GM23338 (cell line): ENCODE measurements at regions not wholly inside any gene's neighbourhood (a gene's known extent, or its start where the extent isn't known, plus 50 kb on each side); places are given as distances from the start of the nearest gene placed in this dataset.

Source experiments
- ATAC-seq: fragments of 200-7000 bp; cut with Tn5 transposase; 3 replicates; pipeline ENCODE4 v1.9.1; 2020
- DNase-seq: peaks from one replicate; pipeline ENCODE4 v3.0.0-alpha.2; 2015; ENCODE audit warnings: low spot score
- H2AFZ ChIP-seq: fragments of 200-600 bp; sonication (generic); 2 replicates; pipeline ENCODE4 v1.8.0; 2016; ENCODE audit warnings: antibody characterized with exemption, mild to moderate bottlenecking, moderate library complexity
- H3F3A ChIP-seq: fragments of 200-600 bp; sonication (generic); replicated peaks from 2 replicates; pipeline ENCODE4 v1.8.0; 2017; ENCODE audit warnings: antibody characterized with exemption, mixed run types, low read depth
- H3K27ac ChIP-seq: fragments of 200-600 bp; sonication (generic); 2 replicates; pipeline ENCODE4 v1.6.1; 2016; ENCODE audit warnings: low read depth
- H3K27me3 ChIP-seq: fragments of 200-600 bp; sonication (generic); 2 replicates; pipeline ENCODE4 v1.8.0; 2016; ENCODE audit warnings: mild to moderate bottlenecking, mixed run types, moderate library complexity; ENCODE audit not compliant: insufficient read depth
- H3K36me3 ChIP-seq: fragments of 200-600 bp; sonication (generic); 2 replicates; pipeline ENCODE4 v1.8.0; 2016; ENCODE audit warnings: mild to moderate bottlenecking; ENCODE audit not compliant: insufficient read depth
- H3K4me1 ChIP-seq: fragments of 200-600 bp; sonication (generic); 2 replicates; pipeline ENCODE4 v1.8.0; 2016; ENCODE audit warnings: mild to moderate bottlenecking, moderate library complexity; ENCODE audit not compliant: insufficient read depth
- H3K4me2 ChIP-seq: fragments of 200-600 bp; sonication (generic); 2 replicates; pipeline ENCODE4 v1.7.1; 2017; ENCODE audit warnings: mixed run types
- H3K4me3 ChIP-seq: fragments of 200-600 bp; sonication (generic); 2 replicates; pipeline ENCODE4 v1.6.1; 2016; ENCODE audit warnings: mixed run types
- H3K79me2 ChIP-seq: fragments of 200-600 bp; sonication (generic); replicated peaks from 2 replicates; pipeline ENCODE4 v1.8.0; 2017; ENCODE audit warnings: mild to moderate bottlenecking; ENCODE audit not compliant: insufficient read depth
- H3K9me2 ChIP-seq: fragments of 200-600 bp; sonication (generic); 2 replicates; pipeline ENCODE4 v1.8.0; 2017; ENCODE audit not compliant: insufficient read depth
- H4K20me1 ChIP-seq: fragments of 200-600 bp; sonication (generic); replicated peaks from 2 replicates; pipeline ENCODE4 v1.8.0; 2017; ENCODE audit warnings: mild to moderate bottlenecking; ENCODE audit not compliant: insufficient read depth
- H3K27ac Mint-ChIP-seq: 2 replicates; pipeline ENCODE4 v1.8.0; 2020; ENCODE audit warnings: inconsistent platforms, mild to moderate bottlenecking, moderate library complexity, mixed read lengths
- H3K27me3 Mint-ChIP-seq: 3 replicates; pipeline ENCODE4 v1.8.0; 2022; ENCODE audit warnings: low read depth, mild to moderate bottlenecking, moderate library complexity, mixed read lengths, inconsistent platforms; ENCODE audit not compliant: insufficient read depth, poor library complexity
- H3K36me3 Mint-ChIP-seq: 3 replicates; pipeline ENCODE4 v1.8.0; 2021; ENCODE audit warnings: low read depth, mild to moderate bottlenecking, inconsistent platforms, moderate library complexity, mixed read lengths
- H3K4me1 Mint-ChIP-seq: 3 replicates; pipeline ENCODE4 v1.8.0; 2020; ENCODE audit warnings: mild to moderate bottlenecking, inconsistent platforms, mixed read lengths
- H3K4me3 Mint-ChIP-seq: 3 replicates; pipeline ENCODE4 v1.8.0; 2021; ENCODE audit warnings: moderate library complexity, mild to moderate bottlenecking, inconsistent platforms, mixed read lengths
- H3K9me3 Mint-ChIP-seq: 3 replicates; pipeline ENCODE4 v1.8.0; 2020; ENCODE audit warnings: moderate library complexity, mild to moderate bottlenecking, inconsistent platforms, mixed read lengths
- CREB1 ChIP-seq: fragments of 250-450 bp; sonication (Bioruptor Pico); IDR thresholded peaks from 2 replicates; pipeline ENCODE4 v1.5.0; 2020; ENCODE audit warnings: low read depth, mild to moderate bottlenecking, moderate library complexity
- ETS1 ChIP-seq: IDR thresholded peaks from 2 replicates; pipeline ENCODE4 v1.6.1; 2016; ENCODE audit warnings: antibody characterized with exemption
- EZH2 ChIP-seq: fragments of 200-600 bp; sonication (generic); IDR thresholded peaks from one replicate; pipeline ENCODE4 v1.8.0; 2017; ENCODE audit warnings: antibody characterized with exemption, mild to moderate bottlenecking, low read depth; ENCODE audit not compliant: unreplicated experiment
- EZH2phosphoT487 ChIP-seq: fragments of 200-600 bp; sonication (generic); IDR thresholded peaks from one replicate; pipeline ENCODE4 v1.8.1; 2018; ENCODE audit warnings: antibody characterized with exemption; ENCODE audit not compliant: unreplicated experiment
- JUNB ChIP-seq: IDR thresholded peaks from one replicate; pipeline ENCODE4 v1.6.1; 2016; ENCODE audit warnings: antibody characterized with exemption; ENCODE audit not compliant: unreplicated experiment
- NANOG ChIP-seq: IDR thresholded peaks from 2 replicates; pipeline ENCODE4 v1.6.1; 2016; ENCODE audit warnings: antibody characterized with exemption, borderline replicate concordance
- POLR2AphosphoS5 ChIP-seq: IDR thresholded peaks from 2 replicates; pipeline ENCODE4 v1.6.1; 2016; ENCODE audit warnings: antibody characterized with exemption, low read depth
- REST ChIP-seq: IDR thresholded peaks from one replicate; pipeline ENCODE4 v1.6.1; 2018; ENCODE audit warnings: antibody characterized with exemption; ENCODE audit not compliant: unreplicated experiment
- STAT1 ChIP-seq: IDR thresholded peaks from one replicate; pipeline ENCODE4 v1.6.1; 2016; ENCODE audit warnings: antibody characterized with exemption; ENCODE audit not compliant: unreplicated experiment
- ZNF114 ChIP-seq: fragments of 250-450 bp; sonication (Bioruptor Pico); IDR thresholded peaks from 2 replicates; pipeline ENCODE4 v1.5.0; 2020; ENCODE audit warnings: mild to moderate bottlenecking, moderate library complexity
- ZNF331 ChIP-seq: fragments of 250-450 bp; sonication (Bioruptor Pico); IDR thresholded peaks from 2 replicates; pipeline ENCODE4 v1.5.0; 2020; ENCODE audit warnings: low read depth, mild to moderate bottlenecking, moderate library complexity
- ZNF462 ChIP-seq: fragments of 250-450 bp; sonication (Bioruptor Pico); IDR thresholded peaks from 2 replicates; pipeline ENCODE4 v1.5.0; 2020; ENCODE audit warnings: mild to moderate bottlenecking, moderate library complexity

- Mint-ChIP-seq H3K27ac (0 out of 2 replicates have a peak overlapping the region, but pooled peaks have one; percentile 34), H3K27me3 (peaks cover 8% of the 10 kb centered on the region), H3K4me3 (no peak overlapping the region), H3K9me3 (peaks cover 5% of the 10 kb centered on the region), H3K36me3 (peaks cover 2% of the 10 kb centered on the region; the same call in 1 of the 3 replicates), H3K4me1 (peaks cover 20% of the 10 kb centered on the region)
- no peaks in the 10 kb centered on the region for H3K36me3 ChIP-seq
- H3K27me3 ChIP-seq: peaks cover 5% of the 10 kb centered on the region
- no peaks in the 10 kb centered on the region for H3K79me2 ChIP-seq
- no peak for TF ChIP-seq POLR2AphosphoS5
- TF ChIP-seq CREB1: no peak
- no peak for TF ChIP-seq REST
- TF ChIP-seq ZNF114 (CRISPR knock-in tag): no peak
- no peak for TF ChIP-seq EZH2phosphoT487
- TF ChIP-seq STAT1: no peak
- TF ChIP-seq JUNB: no peak
- no peak for TF ChIP-seq EZH2
- no peak for TF ChIP-seq ZNF331 (CRISPR knock-in tag)
- no peak for TF ChIP-seq ETS1
- TF ChIP-seq NANOG: no peak
- no peak for TF ChIP-seq ZNF462 (CRISPR knock-in tag)
- DNase-seq: no peak
- no peak for ATAC-seq
- peaks cover 7% of the 10 kb centered on the region; the same call in 1 of the 2 replicates for H3K4me1 ChIP-seq
- H4K20me1 ChIP-seq: no peaks in the 10 kb centered on the region
- H3K4me3 ChIP-seq: no peak overlapping the region
- no peak overlapping the region for H3K27ac ChIP-seq
- no peak overlapping the region for H3K4me2 ChIP-seq
- no peaks in the 10 kb centered on the region for H3K9me2 ChIP-seq
- H3F3A ChIP-seq: no peaks in the 10 kb centered on the region
- H2AFZ ChIP-seq: peak overlapping the region; percentile 59; the same call in 1 of the 2 replicates
These were observed 65.0 kb upstream of the MAP3K4 start for GRCh38 chr6:160926281-160927276.
